ENCODE measurements at regions not wholly inside any gene's neighbourhood (a gene's known extent, or its start where the extent isn't known, plus 50 kb on each side); places are given as distances from the start of the nearest gene placed in this dataset.

DNA sequence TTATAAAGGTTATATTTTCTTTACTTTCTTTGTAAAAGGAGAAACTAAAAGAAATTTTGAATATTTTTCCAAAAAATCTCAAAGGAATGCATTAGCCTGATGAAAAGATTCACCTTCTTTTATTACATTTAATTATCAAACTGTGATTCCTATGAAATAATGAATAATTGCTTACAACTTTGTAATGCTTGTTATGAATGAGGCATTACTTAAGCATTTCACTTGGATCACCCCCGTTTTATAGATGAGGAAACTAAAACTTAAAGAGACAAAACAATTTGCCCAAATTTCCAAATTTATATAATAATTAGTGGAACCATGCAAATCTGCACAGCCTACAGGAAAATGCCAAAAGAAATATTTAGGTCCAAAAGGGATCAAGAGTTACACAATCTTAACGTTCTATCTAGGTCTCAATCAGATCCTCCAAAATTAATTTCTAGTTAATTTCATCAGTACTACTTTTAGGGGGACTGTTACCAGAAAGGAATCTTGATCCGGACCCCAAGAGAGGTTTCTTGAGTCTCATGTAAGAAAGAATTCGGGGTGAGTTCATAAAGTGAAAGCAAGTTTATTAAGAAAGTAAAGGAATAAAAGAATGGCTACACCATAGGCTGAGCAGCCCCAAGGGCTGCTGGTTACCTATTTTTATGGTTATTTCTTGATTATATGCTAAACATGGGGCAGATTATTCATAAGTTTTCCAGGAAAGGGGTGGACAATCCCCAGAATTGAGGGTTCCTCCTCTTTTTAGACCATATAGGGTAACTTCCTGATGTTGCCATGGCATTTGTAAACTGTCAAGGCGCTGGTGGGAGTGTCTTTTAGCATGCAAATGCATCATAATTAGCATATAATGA lies 288.0 kb downstream of the ADGB start:
- no peak for DNase-seq

DNA sequence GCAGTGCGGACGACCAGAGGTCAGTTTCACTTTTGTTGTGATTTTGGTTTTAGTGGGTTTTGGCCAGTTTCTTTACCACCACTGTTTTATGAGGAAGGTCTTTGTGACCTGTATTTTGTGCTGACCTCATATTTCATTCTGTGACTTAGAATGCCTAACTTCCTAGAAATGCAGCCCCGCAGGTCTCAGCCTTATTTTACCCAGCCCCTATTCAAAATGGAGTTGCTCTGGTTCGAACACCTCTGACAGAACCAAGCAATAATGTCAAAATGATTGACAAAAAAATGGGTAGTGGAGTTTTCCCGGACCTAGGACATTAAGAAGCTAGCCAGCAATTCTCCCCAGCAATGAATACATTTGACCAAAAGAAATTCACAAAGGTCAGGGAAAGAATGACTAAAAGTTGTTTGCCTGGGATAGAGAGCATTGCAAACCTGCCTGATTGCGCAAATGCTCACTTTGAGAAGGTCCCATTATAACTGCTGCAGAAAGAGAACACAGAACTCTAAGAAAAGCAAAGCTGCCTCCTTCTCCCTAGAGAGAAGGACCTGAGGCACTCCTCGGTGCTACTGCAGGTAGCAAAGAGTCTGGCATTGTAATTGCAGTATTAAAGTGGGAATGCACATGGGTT lies 288.8 kb downstream of the ADGB start:
- DNase-seq = no peak

DNA sequence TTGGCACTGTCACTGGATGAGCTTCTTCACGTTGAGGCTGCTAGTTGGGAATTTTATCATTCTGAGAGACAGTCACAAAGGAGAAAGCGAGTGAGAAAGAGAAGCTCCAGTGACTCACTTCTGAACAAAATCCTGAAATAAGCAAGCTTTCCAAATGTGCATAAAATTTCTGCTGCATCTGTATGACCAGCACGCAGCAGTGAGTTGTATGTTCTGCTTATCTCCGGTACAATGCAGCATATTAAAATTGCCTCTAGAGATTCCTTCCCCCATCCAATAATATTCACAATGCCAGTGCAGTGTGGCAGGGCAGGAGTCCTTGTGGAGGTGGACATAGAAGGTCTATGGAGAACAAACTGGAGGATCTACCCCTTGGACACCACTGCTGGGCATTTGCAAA lies 290.5 kb downstream of the ADGB start:
- DNase-seq = no peak

DNA sequence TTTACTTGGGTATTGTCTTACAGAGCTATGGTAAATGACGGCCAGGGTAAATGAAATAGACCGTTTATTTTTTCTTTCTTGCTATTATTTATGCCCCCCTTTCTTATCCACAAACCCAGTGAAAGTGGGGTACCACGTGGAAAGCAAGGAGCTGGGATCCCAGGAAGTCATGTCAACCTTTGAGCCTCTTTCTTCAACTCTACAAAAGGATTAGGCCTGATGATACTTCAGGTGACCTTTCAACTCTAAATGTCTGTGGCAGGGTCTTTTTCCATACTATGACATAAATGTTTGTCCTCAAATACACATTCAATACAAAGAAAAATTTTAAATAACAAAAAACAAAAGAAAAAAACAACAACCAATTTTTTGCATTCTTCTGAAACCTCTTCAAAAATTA lies 291.4 kb downstream of the ADGB start:
- DNase-seq = no peak

DNA sequence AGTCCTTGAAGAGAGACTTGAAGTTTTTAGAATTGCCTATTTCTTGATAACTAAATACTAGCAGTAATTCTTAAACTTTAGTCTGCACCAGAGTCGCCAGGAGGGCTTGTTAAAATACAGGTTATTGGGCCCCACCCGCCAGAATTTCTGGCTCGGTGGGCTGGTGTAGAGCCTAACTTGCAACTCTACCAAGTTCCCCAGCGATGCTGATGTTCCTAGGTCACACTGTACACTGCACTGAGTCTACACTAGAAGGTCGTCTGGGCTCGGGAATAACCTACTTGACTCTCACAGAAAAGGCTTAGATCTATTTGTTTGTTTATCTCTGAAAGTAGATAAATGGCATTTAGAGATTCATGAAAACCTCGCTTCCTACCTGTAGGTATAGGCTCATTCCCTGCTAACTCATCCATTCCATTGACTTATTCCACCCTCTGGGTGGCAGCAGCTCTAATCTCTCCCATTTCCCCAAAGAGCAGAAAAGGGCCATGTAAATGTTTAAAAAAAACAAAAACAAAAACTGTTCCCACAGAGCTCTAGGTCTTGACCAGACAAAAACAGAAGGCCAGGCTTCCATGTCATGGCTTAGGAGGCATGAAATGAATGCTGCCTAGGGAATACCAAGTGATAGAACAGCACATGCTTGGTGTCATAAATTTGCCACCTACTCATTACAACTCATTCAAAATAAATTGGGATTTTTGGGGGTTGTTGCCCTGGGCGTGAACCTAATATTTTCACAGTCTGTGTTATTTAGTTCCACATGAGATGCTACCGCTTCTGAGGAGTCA lies 292.1 kb downstream of the ADGB start:
- DNase-seq = no peak

DNA sequence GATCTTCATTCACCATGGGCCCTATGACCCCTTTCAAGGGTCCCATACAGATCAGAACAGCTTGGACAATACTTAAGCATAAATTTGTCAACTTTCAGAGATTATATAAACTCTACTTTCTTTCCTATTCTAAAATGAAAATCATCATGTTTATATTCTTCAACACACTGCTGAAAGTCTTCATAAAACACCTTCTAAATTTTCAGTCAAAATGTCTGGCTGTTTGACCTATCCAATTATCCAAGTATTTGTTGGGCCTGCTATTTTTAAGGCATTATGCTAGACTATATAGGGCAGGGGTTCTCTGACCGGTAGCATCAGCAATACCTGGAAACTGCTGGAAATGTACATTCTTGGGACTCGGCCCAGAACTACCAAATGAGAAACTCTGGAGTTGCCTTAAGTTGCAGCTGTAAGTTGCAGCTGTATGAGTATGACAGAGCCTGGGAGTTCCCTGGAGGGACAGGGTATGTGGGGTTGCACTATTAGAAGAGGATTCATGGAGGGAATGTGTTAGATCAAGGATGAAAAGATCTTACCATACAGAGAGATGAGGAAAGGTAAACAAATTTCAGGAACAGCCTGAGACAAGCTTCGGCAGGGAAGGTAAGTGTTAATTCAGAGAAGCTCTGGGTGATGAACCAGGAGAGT lies 293.0 kb downstream of the ADGB start:
- DNase-seq = no peak

DNA sequence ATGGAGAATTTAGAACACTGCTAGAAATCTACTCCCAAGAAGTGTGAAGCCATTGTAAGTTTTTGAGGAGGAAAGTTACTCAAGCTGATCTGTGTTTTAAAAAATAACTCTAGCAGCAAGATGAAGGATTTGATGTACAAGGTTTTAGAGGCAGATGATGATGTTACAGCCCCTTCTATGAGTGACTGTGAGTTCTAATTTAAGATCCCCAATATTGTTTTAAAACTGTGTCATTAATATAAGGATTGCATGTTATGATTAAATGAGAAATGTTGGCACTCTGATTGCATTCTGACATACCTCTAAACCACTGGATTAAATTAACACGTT lies 293.5 kb downstream of the ADGB start:
- DNase-seq = no peak

DNA sequence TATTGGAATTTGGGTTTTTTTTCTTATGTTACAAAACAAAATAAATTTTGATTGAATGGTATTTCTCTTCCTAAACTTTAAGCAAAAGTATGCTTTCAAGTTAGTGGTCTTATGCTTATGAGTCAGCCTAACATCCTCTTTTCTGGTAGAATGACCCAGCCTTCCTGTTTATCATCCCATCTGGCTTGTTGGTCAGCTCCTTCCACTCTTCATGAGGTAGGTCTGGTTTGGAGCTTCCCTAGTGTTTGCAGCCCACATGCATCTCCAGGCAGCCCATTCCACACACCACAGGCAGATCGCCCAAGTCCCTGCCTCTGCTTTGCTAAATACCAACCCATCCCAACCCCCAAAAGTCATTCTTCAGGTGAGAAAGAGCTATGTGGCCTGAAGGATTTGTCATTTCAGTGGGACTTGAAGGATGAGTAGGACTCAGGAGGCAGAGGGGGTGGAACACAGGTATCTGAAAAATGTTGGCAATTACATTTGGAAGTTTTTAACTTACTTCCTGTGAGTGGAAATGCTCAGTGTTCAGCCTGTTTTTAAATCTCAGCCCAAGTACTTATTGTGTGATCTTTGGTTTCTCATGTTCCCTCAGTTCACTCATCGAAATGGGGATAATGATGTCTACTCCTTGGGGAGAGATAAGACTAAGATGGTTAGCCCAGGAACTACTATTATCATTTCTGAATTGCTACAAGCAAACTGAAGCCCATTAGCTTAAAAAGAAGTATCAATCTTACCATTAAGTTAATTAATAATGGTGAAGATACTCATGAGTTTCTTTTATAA lies 294.0 kb downstream of the ADGB start:
- DNase-seq = no peak

DNA sequence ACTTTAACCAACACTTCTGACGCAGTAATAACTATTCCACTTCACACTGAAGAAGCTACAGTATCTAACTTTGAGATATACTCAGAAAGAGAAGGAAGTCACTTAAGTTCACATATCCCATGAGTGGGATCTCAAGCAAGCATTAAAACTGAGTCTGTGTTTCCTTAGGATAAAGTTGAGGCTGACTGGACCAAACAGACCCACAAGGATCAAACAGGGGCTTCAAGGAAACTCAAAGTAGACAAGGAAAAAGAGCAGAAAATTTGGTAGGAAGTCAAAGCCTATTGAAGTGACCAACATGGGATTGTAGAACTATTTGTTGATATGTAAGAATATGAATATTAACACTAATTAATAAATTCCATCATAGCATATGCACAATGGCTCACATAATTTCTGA lies 294.9 kb downstream of the ADGB start:
- no peak for DNase-seq

DNA sequence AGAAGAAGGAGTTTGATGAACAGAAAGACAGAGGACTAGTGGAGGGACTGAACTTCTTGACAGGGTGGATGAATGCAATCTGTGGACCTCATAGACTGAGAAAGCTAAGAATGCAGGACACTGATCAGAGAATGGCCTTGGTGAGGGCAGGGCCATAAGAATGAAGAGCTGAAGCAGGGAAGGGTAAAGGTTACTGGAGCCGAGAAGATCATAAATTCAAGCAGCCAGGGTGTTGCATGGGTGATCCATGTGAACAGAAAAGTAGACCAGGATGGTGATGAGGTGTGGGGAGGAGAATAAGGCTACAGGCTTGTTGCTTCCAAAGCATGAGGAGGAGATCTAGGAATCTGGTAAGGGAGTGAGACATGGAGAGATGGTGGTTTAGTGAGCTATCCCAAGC lies 295.9 kb downstream of the ADGB start:
- DNase-seq = no peak

DNA sequence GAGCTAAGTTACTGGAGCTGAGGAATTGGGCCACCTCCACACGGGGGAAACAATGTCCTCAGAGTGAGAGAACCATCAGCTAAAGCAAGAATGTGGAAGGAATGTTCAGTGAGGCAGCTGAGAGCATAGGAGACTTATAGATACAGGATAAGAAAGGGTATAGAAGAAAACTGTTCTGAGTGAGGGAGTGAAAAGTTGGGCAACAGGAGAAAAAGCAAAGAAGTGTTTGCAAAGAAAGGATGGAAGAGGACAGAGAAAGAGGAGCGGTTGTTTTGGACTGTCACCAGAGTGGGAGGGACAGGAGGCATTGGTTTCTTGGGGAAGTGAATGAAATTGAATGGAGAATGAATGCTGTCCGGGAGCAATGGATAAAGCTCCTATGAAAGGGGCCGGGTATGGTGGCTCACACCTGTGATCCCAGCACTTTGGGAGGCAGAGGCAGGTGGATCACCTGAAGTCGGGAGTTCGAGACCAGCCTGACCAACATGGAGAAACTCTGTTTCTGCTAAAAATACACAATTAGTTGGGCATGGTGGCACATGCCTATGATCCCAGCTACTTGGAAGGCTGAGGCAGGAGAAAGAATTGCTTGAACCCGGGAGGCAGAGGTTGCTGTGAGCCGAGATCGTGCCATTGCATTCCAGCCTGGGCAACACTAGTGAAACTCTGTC lies 296.5 kb downstream of the ADGB start:
- DNase-seq = no peak

DNA sequence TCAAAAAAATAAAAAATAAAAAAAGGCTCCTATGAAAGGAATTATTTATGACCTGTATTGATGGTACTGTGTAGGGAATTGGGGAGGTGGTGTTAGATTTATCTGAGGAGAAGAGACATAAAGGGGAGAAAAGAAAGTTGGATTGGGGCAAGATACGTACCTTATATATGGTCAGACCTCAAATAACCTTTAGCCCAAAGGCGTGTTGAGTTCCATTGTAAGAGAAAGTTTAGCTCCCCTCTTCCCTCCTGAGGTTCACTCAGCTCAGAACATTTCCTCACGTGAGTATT lies 296.9 kb downstream of the ADGB start:
- no peak for DNase-seq

DNA sequence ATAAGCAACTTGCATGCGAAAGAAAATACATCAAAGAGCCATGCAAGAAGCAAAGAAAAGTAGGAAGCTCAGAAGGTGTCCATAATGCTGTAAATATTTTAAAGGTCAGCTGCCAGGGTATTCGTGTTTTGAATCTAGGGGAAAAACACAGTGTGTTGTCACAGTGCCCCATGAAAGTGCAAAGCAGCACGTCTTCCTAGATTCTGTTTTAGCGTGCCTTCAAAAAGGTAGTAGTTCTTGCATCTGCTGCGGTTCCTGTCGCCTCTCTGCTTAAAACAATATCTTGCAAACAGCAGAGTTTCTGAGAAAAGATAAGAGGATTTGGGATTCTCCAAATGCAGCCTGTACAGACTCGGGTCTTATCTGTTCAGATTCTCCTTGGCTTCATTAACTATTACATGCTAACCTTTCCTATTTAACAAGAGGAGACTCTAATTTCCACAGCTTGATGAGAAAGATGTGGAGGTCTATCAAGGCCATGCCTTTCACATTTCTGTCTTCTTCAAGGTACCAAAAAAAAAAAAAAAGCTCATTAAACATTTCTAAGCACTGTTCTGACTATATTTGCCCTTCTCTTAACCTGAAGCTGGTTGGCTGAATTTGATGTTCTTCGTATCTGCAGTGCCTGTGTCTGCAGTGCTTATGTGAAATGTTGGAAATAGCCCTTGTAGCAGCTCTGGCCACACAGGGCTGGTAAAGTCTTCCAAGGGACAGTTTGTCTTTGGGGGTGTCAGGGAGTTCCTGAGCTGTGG lies 297.5 kb downstream of the ADGB start:
- no peak for DNase-seq

DNA sequence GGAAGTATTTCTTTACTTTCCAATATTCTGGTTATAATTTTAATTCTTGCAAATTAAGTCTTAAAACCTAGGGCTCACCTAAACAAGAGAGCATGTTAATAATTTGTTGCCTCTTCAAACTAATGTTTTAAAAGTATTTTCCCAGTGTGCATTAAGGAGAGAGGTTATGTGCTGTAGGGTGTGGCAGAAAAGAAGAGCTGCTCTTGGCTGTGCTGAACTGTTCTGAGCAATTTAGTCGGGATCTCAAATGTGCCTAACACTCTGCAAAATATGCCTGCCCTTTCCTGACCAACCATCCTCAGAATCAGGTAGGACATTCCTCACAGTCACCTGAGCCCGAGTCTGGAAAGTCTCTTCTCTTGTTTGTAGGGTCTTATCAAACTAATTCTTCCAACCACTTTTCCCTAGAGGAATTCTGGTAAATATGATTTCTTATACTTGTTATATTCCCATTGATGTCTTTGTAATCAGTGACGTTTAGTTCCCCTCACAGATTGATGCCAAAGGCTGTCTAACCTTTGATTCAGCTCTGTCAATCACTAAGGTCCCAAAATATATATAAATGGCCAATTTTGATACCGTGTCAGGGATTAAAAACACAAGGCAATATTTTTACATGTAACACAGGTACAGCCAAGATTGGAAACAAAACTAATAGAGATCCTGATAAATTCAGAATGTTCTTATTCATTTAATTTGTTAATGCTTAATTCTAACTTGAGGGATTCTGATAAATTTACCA lies 298.4 kb downstream of the ADGB start:
- no peak for DNase-seq

DNA sequence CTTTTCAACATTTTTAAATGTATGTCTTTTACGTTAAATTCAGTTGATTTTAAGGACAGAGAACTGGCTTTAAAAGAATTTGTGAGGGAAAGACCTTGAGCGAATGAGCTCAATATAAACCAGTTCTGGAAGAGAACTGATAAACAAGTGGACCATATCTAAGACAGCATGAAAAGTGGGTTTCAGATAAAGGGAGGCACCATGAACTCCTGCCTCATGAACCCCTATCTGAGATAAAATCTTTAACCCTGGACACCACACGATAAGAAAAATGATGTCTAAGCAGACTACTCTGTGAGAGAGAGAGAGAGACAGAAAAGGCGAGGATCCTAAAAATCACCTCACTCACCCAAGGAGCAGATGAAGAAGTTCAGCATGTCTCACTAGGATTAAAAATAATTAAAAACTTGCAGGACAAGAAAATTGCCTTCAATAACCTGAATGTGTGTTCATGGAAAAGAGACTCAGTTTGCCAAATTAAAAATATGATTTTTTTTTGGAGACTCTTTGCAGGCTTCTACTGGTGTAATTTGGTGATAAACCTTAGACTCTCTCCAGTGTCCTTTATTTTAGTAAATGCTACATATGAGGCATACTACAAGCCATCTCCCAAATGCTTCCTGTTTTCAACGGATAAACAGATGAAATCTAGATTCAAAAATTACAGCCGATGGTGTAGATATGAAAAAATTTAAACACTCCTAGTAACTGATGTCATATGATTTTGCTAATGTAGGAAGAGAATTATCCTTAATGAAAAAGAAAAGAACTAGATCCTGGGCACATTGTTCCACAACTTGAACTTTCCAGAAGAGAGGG lies 299.5 kb downstream of the ADGB start:
- DNase-seq = no peak

DNA sequence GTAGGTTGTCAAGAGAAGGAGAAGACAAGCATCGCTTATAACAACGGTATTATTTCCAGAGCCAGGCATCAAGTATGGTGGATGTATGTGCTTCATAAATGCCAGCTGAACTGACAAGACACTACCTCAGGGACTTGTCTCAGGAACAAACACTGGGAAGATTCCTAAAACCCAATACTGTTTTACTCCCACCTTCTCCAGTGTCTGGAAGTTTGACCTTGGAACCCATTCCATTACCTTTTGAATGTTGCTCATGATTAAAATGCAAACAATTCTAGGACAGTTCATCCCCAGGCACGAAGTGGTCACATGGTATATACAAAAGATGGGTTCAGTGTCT lies 300.1 kb downstream of the ADGB start:
- DNase-seq = no peak

DNA sequence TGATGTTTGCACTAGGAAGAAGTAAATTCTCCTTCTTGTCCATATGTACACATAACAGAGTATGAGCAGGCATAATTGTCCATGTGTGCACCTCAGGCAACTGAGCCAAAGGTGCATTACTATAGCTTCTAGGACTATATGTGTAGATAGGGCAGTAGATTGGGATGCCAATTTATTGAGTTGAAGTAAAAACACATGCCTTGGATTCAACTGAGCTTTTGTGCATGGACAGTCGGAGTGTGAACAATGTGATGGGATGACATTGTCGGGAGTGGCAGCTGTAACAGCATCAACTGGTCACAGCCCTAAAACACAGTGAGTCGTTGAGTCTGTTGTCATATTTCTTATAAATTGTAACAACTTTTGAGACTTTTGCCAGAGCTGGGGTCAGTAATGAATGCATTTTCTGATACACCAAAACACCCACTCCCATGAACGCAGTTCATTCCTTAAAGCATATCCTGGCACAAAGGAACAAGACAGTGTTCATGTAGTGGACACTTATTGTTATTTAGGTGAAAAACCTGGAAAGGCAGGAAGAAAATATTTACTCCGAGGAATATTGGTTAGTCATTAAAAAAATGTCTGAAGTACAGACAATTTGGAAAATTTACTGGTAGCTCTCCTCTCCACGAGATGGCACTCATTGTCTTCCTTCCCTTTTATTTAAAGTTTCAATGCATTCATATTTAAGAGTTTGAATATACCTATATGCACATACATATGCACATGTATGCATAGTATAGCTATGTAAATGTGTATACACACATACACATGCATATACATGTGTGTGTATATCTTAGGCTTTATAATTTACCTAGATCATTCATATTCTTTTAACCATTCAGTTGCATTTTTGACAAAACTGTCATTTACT lies 302.0 kb upstream of the STXBP5 start:
- no peak for DNase-seq

DNA sequence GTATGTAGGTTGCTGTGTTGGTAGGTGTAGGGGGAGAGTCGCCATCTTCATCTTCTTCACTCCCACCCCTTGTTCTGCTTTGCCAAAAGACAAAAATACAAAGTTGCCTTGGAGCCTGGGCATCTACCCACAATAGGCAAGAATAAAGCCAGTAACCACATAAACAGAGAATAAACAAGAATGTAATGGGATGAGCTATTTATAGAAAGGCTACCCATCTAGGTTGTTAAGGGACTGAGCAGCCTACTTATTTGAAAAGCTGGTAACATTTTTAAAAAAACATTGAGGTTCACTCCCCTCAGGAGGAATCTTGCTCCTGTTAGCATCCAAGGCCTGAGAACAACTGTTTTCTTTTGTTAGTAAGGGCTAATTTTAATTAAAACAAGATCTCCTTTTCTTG lies 301.4 kb upstream of the STXBP5 start:
- DNase-seq = no peak

DNA sequence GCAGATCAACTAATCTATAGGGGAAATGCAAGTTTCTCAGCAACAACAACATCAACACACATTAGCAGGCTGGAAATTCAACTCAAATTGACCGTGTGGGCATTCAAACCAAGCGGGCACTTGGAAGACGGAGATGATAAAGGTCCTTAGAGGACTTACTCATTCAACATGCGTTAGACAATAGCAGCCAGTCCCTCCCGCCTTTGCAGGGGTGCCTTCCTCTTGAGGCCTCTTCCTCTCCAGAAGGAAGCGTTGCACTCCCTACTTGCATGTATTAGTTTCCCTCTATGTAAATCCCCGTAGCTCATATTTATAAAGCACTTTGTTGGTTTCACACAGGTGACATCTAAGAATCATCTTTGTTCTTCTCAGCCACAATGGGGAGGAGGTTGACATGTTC lies 300.8 kb upstream of the STXBP5 start:
- DNase-seq = no peak
